Right cardiac atrium (tissue), 5 donors: ENCODE measurements at regions not wholly inside any gene's neighbourhood (a gene's known extent, or its start where the extent isn't known, plus 50 kb on each side); places are given as distances from the start of the nearest gene placed in this dataset.
"Not testable (repeated sequence)": the region's sequence is repeated elsewhere in the genome, so short reads cannot be mapped to it uniquely, and the experiment has no call there.

Experiments
- ATAC-seq, 2 donors: fragments of 200-7000 bp; cut with Tn5 transposase; one replicate each; pipeline versions ENCODE4 v1.8.0 to v1.9.1; 2020; ENCODE audit warnings: moderate library complexity in 2 of 2, mild to moderate bottlenecking in 1 of 2
- DNase-seq, 3 donors: peaks; one replicate each; pipeline ENCODE4 v3.0.0-alpha.2; 2020
- H3K27ac ChIP-seq: one replicate; pipeline ENCODE4 v1.5.1; 2013; ENCODE audit warnings: mild to moderate bottlenecking, low read length, control low read depth, moderate library complexity
- H3K27me3 ChIP-seq: one replicate; pipeline ENCODE4 v1.6.1; 2013; ENCODE audit not compliant: control insufficient read depth, insufficient read depth
- H3K4me1 ChIP-seq: one replicate; pipeline ENCODE4 v1.6.1; 2013; ENCODE audit warnings: low read length; ENCODE audit not compliant: control insufficient read depth, insufficient read depth
- H3K4me3 ChIP-seq: one replicate; pipeline ENCODE4 v1.5.1; 2013; ENCODE audit warnings: low read length, control low read depth
- H3K9me3 ChIP-seq: one replicate; pipeline ENCODE4 v1.6.1; 2013; ENCODE audit warnings: low read length; ENCODE audit not compliant: control insufficient read depth
- WGBS: extraction: QIAGEN DNeasy Blood & Tissue Kit; methylation state at CpG from one replicate; pipeline ENCODE4 v1.1.7; 2013; 5-methylcytosine and 5-hydroxymethylcytosine counted together
- intact Hi-C, 4 donors: fragments of 100-400 bp; cut with DNase I; formaldehyde crosslinking; loops; one replicate each; pipeline versions ENCODE4 v1.11.0 to v1.14.0; 2022 to 2023
- donor health status: healthy with polysubstance abuse.
- donor health status: DM: no; HTN: yes; CAD: no.
- donor health status: DM: no; HTN: no; CAD: no.
- donor health status: DM: no; HTN: yes; CAD: no; lungs with severe emphysema.
- donor health status: DM: yes; HTN: yes; CAD: no.

GRCh38 chr10:117797296-117797695 is 249.4 kb downstream of the RAB11FIP2 start:
- ATAC-seq = no peak
- 71% methylated on average over 10 of the region's 10 CpGs for WGBS
- no peaks in the 10 kb centered on the region for H3K27me3 ChIP-seq
- H3K4me3 ChIP-seq = no peak overlapping the region
- no peak overlapping the region for H3K27ac ChIP-seq
- no peaks in the 10 kb centered on the region for H3K9me3 ChIP-seq
- DNase-seq = no peak
- no peaks in the 10 kb centered on the region for H3K4me1 ChIP-seq
- intact Hi-C loops = no loop called here

- DNase-seq (no peak), ATAC-seq (no peak)
- intact Hi-C loops = no loop called here
- Histone ChIP-seq H3K27me3 (no peaks in the 10 kb centered on the region), H3K9me3 (no peaks in the 10 kb centered on the region), H3K27ac (no peak overlapping the region), H3K4me3 (no peak overlapping the region), H3K4me1 (no peaks in the 10 kb centered on the region)
- WGBS = 68% methylated on average over 7 of the region's 7 CpGs
Measured at GRCh38 chr10:117801691-117802090, 245.1 kb downstream of the RAB11FIP2 start.

- no peak for ATAC-seq
- DNase-seq = no peak
- 78% methylated on average over 13 of the region's 13 CpGs for WGBS
- Histone ChIP-seq H3K4me1 (no peaks in the 10 kb centered on the region), H3K27ac (no peak overlapping the region), H3K9me3 (no peaks in the 10 kb centered on the region), H3K4me3 (no peak overlapping the region), H3K27me3 (no peaks in the 10 kb centered on the region)
- intact Hi-C loops = no loop called here
Measured at GRCh38 chr10:117804470-117805011, 242.2 kb downstream of the RAB11FIP2 start.

- Histone ChIP-seq H3K9me3 (no peaks in the 10 kb centered on the region), H3K27me3 (no peaks in the 10 kb centered on the region), H3K4me1 (no peaks in the 10 kb centered on the region), H3K4me3 (no peak overlapping the region), H3K27ac (no peak overlapping the region)
- ATAC-seq (no peak), DNase-seq (no peak)
- 66% methylated on average over 13 of the region's 13 CpGs for WGBS
- intact Hi-C loops = no loop called here
Measured at GRCh38 chr10:117805139-117805538, 241.6 kb downstream of the RAB11FIP2 start.

GRCh38 chr10:117807441-117807840 is 239.3 kb downstream of the RAB11FIP2 start:
- no peak overlapping the region for H3K27ac ChIP-seq
- 54% methylated on average over 4 of the region's 4 CpGs for WGBS
- DNase-seq = no peak
- H3K27me3 ChIP-seq = peaks cover 3% of the 10 kb centered on the region
- ATAC-seq = no peak
- no peaks in the 10 kb centered on the region for H3K4me1 ChIP-seq
- intact Hi-C loops = no loop called here
- no peaks in the 10 kb centered on the region for H3K9me3 ChIP-seq
- H3K4me3 ChIP-seq = no peak overlapping the region

GRCh38 chr10:117815816-117816215 is 230.9 kb downstream of the RAB11FIP2 start:
- ATAC-seq, intact Hi-C loops, H3K4me3 ChIP-seq, H3K27ac ChIP-seq, DNase-seq, H3K27me3 ChIP-seq, H3K9me3 ChIP-seq, H3K4me1 ChIP-seq: not testable (repeated sequence)
- WGBS = 68% methylated on average over 2 of the region's 2 CpGs

- Histone ChIP-seq H3K27me3 (peaks cover 2% of the 10 kb centered on the region), H3K9me3 (no peaks in the 10 kb centered on the region), H3K4me3 (no peak overlapping the region), H3K27ac (no peak overlapping the region), H3K4me1 (no peaks in the 10 kb centered on the region)
- intact Hi-C loops = no loop called here
- ATAC-seq (no peak), DNase-seq (no peak)
- WGBS = 68% methylated on average over 3 of the region's 3 CpGs
Measured at GRCh38 chr10:117817116-117817515, 229.6 kb downstream of the RAB11FIP2 start.

- 60% methylated on average over 1 of the region's 1 CpG for WGBS
- intact Hi-C loops = no loop called here
- no peak for ATAC-seq
Measured at GRCh38 chr10:117818721-117819120, 228.0 kb downstream of the RAB11FIP2 start.

GRCh38 chr10:117819304-117819703 is 227.4 kb downstream of the RAB11FIP2 start:
- Histone ChIP-seq H3K27me3 (peaks cover 2% of the 10 kb centered on the region), H3K4me1 (no peaks in the 10 kb centered on the region), H3K4me3 (no peak overlapping the region), H3K9me3 (no peaks in the 10 kb centered on the region), H3K27ac (no peak overlapping the region)
- 46% methylated on average over 4 of the region's 4 CpGs for WGBS
- intact Hi-C loops = no loop called here
- no peak for DNase-seq
- ATAC-seq = no peak

More at GRCh38 chr10:117818721-117819120, 228.0 kb downstream of the RAB11FIP2 start:
- Histone ChIP-seq H3K9me3 (no peaks in the 10 kb centered on the region), H3K27ac (no peak overlapping the region), H3K4me1 (no peaks in the 10 kb centered on the region), H3K27me3 (peaks cover 2% of the 10 kb centered on the region), H3K4me3 (no peak overlapping the region)
- no peak for DNase-seq

- Histone ChIP-seq H3K27ac (no peak overlapping the region), H3K4me3 (no peak overlapping the region), H3K9me3 (no peaks in the 10 kb centered on the region), H3K4me1 (no peaks in the 10 kb centered on the region), H3K27me3 (peaks cover 2% of the 10 kb centered on the region)
- WGBS = 75% methylated on average over 5 of the region's 5 CpGs
- DNase-seq (no peak), ATAC-seq (no peak)
- intact Hi-C loops = no loop called here
Measured at GRCh38 chr10:117823980-117824379, 222.8 kb downstream of the RAB11FIP2 start.

GRCh38 chr10:117830205-117830604 is 216.5 kb downstream of the RAB11FIP2 start:
- intact Hi-C loops = no loop called here
- 85% methylated on average over 14 of the region's 14 CpGs for WGBS
- no peaks in the 10 kb centered on the region for H3K4me1 ChIP-seq
- DNase-seq = no peak
- H3K27me3 ChIP-seq = no peaks in the 10 kb centered on the region
- no peaks in the 10 kb centered on the region for H3K9me3 ChIP-seq
- no peak overlapping the region for H3K4me3 ChIP-seq
- H3K27ac ChIP-seq = no peak overlapping the region
- no peak for ATAC-seq

- DNase-seq (no peak), ATAC-seq (no peak)
- WGBS = 13% methylated on average over 15 of the region's 15 CpGs
- Histone ChIP-seq H3K27me3 (no peaks in the 10 kb centered on the region), H3K9me3 (no peaks in the 10 kb centered on the region), H3K27ac (no peak overlapping the region), H3K4me3 (no peak overlapping the region), H3K4me1 (no peaks in the 10 kb centered on the region)
- intact Hi-C loops = no loop called here
Measured at GRCh38 chr10:117830787-117831212, 215.9 kb downstream of the RAB11FIP2 start.
